Cardiac septum (tissue), 1 donor: ENCODE measurements at regions not wholly inside any gene's neighbourhood (a gene's known extent, or its start where the extent isn't known, plus 50 kb on each side); places are given as distances from the start of the nearest gene placed in this dataset.

Source experiments
- DNase-seq: peaks from one replicate; pipeline ENCODE4 v3.0.0-alpha.2; 2020; ENCODE audit warnings: low spot score
- intact Hi-C: fragments of 100-400 bp; cut with DNase I; formaldehyde crosslinking; loops from one replicate; pipeline ENCODE4 v1.14.0; 2022
- donor health status: DM: no; HTN: no; CAD: no.

DNA sequence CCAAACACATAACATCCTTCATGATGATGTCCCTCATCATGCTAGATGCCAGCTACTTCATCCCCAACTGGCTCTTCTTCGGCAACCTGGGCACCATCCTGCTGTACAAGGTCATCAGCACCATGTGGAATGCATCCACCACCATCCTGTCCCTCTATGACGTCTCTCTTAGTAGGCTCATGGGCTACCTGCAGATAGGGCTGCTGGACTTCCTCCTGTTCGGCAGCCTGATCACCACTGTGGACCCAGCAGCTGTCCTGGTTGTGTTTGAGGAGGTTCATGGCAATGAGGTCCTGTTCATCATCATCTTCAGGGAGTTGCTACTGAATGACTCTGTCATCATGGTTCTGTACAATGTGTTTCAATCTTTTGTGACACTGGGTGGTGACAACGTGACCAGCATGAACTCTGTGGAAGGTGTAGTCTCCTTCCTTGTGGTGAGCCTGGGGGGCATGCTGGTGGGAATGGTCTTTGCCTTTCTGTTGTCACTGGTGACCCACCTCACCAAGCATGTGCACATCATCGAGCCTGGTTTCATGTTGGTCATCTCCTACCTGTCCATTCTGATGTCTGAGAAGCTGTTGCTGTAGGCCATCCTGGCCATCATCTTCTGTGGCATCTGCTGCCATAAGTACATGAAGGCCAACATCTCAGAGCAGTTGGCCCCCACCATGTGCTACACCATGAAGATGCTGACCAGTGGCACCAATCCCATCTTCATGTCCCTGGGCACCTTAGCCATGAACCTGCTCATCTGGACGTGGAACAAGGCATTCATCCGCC is 120.7 kb upstream of the SERPIND1 start:
- no peak for DNase-seq
- intact Hi-C loops: no loop called here

GRCh38 chr22:20653795-20654342 is 120.0 kb upstream of the SERPIND1 start:
- DNase-seq: no peak
- intact Hi-C loops: no loop called here

DNA sequence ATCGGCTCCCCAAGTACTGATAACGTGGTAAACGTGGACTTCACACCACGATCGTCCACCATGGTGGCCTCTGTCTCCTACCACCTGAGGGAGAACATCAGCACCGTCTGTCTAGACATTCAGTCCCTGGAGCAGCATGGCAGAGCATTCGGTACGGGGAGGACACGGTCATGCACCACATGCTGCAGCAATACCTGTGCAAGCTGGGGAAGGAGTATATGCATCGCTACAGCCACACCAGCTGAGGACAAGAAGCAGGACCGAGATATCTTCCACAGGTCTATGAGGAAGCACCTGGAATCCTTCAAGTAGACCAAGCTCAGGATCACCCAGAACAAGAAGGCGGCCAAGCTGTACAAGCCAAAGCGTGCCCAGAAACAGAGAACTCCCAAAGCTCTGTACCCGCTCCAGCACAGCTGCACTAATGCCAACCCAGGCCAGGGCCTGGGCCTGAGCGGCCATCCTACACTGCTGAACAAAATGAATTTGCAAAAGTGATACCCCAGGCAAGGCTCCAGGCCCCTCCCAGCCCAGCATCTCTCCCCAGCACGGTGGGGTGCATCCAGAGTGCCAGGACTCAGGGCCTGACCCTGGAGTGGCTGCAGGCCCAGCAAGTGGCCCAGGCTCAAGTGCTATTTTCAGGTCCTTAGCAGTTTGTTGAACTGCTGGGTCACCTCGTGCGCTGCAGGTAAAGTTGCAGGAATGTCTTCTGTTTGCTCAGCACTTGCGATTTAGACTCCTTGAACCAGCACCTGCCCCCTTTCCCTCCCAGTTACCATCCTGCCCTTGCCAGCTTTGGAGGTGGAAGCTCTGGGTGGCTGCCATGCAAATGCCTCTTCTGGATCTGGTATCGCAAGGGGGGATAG is 119.3 kb upstream of the SERPIND1 start:
- intact Hi-C loops: no loop called here
- no peak for DNase-seq

DNA sequence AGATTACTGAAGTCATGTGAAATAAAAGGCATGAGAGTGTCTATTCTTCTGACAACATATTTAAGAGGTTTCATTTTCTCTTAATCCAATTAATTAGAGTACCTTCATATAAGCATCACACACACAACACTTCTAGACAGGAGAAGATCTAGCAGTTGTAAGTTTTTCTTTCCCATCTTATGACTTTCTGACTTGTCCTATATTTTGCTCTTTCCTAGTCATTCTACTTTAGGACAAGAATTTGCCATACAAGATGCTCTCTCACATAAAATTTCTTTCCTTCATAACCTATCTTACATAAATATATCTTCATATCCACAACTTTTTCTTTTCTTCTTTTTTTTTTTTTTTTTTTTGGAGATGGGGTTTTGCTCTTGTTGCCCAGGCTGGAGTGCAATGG is 118.3 kb upstream of the SERPIND1 start:
- intact Hi-C loops: no loop called here

GRCh38 chr22:20656516-20656901 is 117.4 kb upstream of the SERPIND1 start:
- DNase-seq: no peak
- intact Hi-C loops: no loop called here

More for the DNA sequence above, 118.3 kb upstream of the SERPIND1 start:
- no peak for DNase-seq

GRCh38 chr22:20656902-20657836 is 116.7 kb upstream of the SERPIND1 start:
- intact Hi-C loops: no loop called here
- no peak for DNase-seq
